B cell (primary cell): ENCODE measurements at regions not wholly inside any gene's neighbourhood (a gene's known extent, or its start where the extent isn't known, plus 50 kb on each side); places are given as distances from the start of the nearest gene placed in this dataset.

Experiments used
- ATAC-seq: fragments of 200-7000 bp; cut with Tn5 transposase; one replicate; pipeline ENCODE4 v1.10.0; 2021; ENCODE audit warnings: low read depth, mild to moderate bottlenecking, moderate number of reproducible peaks, moderate library complexity
- CTCF ChIA-PET: fragments of 350-600 bp; sonication (Branson Sonifier 250); formaldehyde crosslinking; loops from one replicate; lab custom pipeline; 2021; ENCODE audit warnings: antibody characterized with exemption, inconsistent platforms; lab: Charles Lee
- POLR2A ChIA-PET: fragments of 350-600 bp; sonication (Branson Sonifier 250); formaldehyde crosslinking; loops from one replicate; lab custom pipeline; 2021; ENCODE audit warnings: antibody characterized with exemption; lab: Charles Lee
- DNase-seq: peaks from one replicate; pipeline ENCODE4 v3.0.0; 2013
- H2AFZ ChIP-seq: 2 replicates; pipeline ENCODE4 v1.6.1; 2012; ENCODE audit warnings: mild to moderate bottlenecking, low read depth, low read length; ENCODE audit not compliant: insufficient read depth, poor library complexity, severe bottlenecking
- H3K27ac ChIP-seq, 2 donors: 1 replicate in 1 of 2; 2 replicates in 1 of 2; pipeline ENCODE4 v1.5.1; 2012 to 2013; ENCODE audit warnings: low read length in 2 of 2, mild to moderate bottlenecking in 2 of 2, moderate library complexity in 1 of 2
- H3K27me3 ChIP-seq, 4 experiments: fragments of 200-600 bp in 1 of 4; sonication (generic) in 1 of 4; replicated peaks in 1 of 4; 1 replicate in 2 of 4; 2 replicates in 2 of 4; pipeline versions ENCODE4 v1.6.1 to v1.7.0; 2013 to 2016; ENCODE audit warnings: low read length in 3 of 4, mild to moderate bottlenecking in 2 of 4, mixed read lengths in 1 of 4, moderate library complexity in 1 of 4; ENCODE audit not compliant: insufficient read depth in 4 of 4, control insufficient read depth in 3 of 4; ENCODE audit errors: control extremely low read depth in 1 of 4
- H3K36me3 ChIP-seq, 2 experiments: replicated peaks in 1 of 2; 1 replicate in 1 of 2; 2 replicates in 1 of 2; pipeline versions ENCODE4 v1.6.1 to v1.7.1; 2013; ENCODE audit warnings: low read length in 1 of 2; ENCODE audit not compliant: insufficient read depth in 2 of 2, control insufficient read depth in 1 of 2; ENCODE audit errors: control extremely low read depth in 1 of 2, extremely low read depth in 1 of 2
- H3K4me1 ChIP-seq, 2 donors: fragments of 200-600 bp in 1 of 2; sonication (generic) in 1 of 2; 1 replicate in 1 of 2; 2 replicates in 1 of 2; pipeline versions ENCODE4 v1.5.1 to v1.6.1; 2013 to 2017; ENCODE audit warnings: low read length in 2 of 2; ENCODE audit not compliant: control insufficient read depth in 2 of 2, insufficient read depth in 2 of 2
- H3K4me2 ChIP-seq: replicated peaks from 2 replicates; pipeline ENCODE3; 2012; ENCODE audit warnings: mild to moderate bottlenecking, low read depth, low read length; ENCODE audit not compliant: poor library complexity, severe bottlenecking
- H3K4me3 ChIP-seq, 5 experiments: fragments of 200-600 bp in 1 of 5; sonication (generic) in 1 of 5; 1 replicate in 3 of 5; 2 replicates in 2 of 5; pipeline versions ENCODE4 v1.5.1 to v1.7.0; 2011 to 2016; ENCODE audit warnings: low read length in 4 of 5, mild to moderate bottlenecking in 4 of 5, low read depth in 2 of 5, control low read depth in 1 of 5, moderate library complexity in 1 of 5; ENCODE audit not compliant: insufficient read depth in 1 of 5; ENCODE audit errors: control extremely low read depth in 1 of 5, extremely low read depth in 1 of 5
- H3K79me2 ChIP-seq: fragments of 200-600 bp; sonication (generic); one replicate; pipeline ENCODE4 v1.6.0; 2016; ENCODE audit warnings: low read length; ENCODE audit not compliant: control insufficient read depth, insufficient read depth
- H3K9ac ChIP-seq: fragments of 200-600 bp; sonication (generic); 2 replicates; pipeline ENCODE4 v1.6.1; 2017; ENCODE audit warnings: mild to moderate bottlenecking, low read length, moderate library complexity
- H3K9me3 ChIP-seq, 3 donors: one replicate each; pipeline versions ENCODE4 v1.6.1 to v1.7.1; 2013; ENCODE audit warnings: low read length in 2 of 3; ENCODE audit not compliant: control insufficient read depth in 2 of 3, insufficient read depth in 1 of 3; ENCODE audit errors: control extremely low read depth in 1 of 3
- H4K20me1 ChIP-seq: 2 replicates; pipeline ENCODE4 v1.6.0; 2012; ENCODE audit warnings: mild to moderate bottlenecking, low read length; ENCODE audit not compliant: insufficient read depth, control insufficient read depth, poor library complexity, severe bottlenecking
- H3K27ac Mint-ChIP-seq: one replicate; pipeline ENCODE4 v1.8.0; 2021; ENCODE audit warnings: mixed read lengths
- H3K27me3 Mint-ChIP-seq: one replicate; pipeline ENCODE4 v1.8.0; 2021; ENCODE audit warnings: mixed read lengths
- H3K4me1 Mint-ChIP-seq: one replicate; pipeline ENCODE4 v1.8.0; 2021; ENCODE audit warnings: mixed read lengths
- H3K4me3 Mint-ChIP-seq: one replicate; pipeline ENCODE4 v1.8.0; 2021; ENCODE audit warnings: mixed read lengths
- H3K9me3 Mint-ChIP-seq: one replicate; pipeline ENCODE4 v1.8.0; 2022; ENCODE audit warnings: mixed read lengths; ENCODE audit not compliant: insufficient read depth
- EZH2 ChIP-seq: IDR thresholded peaks from 2 replicates; pipeline ENCODE4 v1.6.1; 2012; ENCODE audit warnings: borderline replicate concordance, low read depth, mild to moderate bottlenecking, moderate library complexity, low read length; ENCODE audit not compliant: insufficient read depth, poor library complexity, severe bottlenecking
- WGBS: methylation state at CpG from one replicate; pipeline ENCODE4 v1.1.5; 2013; ENCODE audit warnings: missing lambda C conversion rate; ENCODE audit not compliant: insufficient coverage; 5-methylcytosine and 5-hydroxymethylcytosine counted together
- intact Hi-C: fragments of 100-400 bp; cut with micrococcal nuclease; formaldehyde crosslinking; loops from one replicate; pipeline ENCODE4 v1.10.0; 2022
- TF ChIP-seq, protein P1 (sequence below): fragments of 200-600 bp; IDR thresholded peaks from one replicate; pipeline ENCODE4 v1.8.0; 2022; ENCODE audit warnings: antibody characterized with exemption, mild to moderate bottlenecking

GRCh38 chr2:83273322-83273721 is 1185.8 kb downstream of the SUCLG1 start:
- no peaks in the 10 kb centered on the region for H3K9me3 ChIP-seq
- no peak overlapping the region for H3K9ac ChIP-seq
- H3K4me2 ChIP-seq, result no peak overlapping the region
- no peaks in the 10 kb centered on the region for H4K20me1 ChIP-seq
- H3K4me1 ChIP-seq, result no peaks in the 10 kb centered on the region
- H3K27ac ChIP-seq, result no peak overlapping the region
- POLR2A ChIA-PET, result no interaction called here
- H3K79me2 ChIP-seq, result no peaks in the 10 kb centered on the region
- no peaks in the 10 kb centered on the region for H3K4me1 Mint-ChIP-seq
- DNase-seq (no peak), ATAC-seq (no peak)
- intact Hi-C loops, result no loop called here
- H3K36me3 ChIP-seq, result no peaks in the 10 kb centered on the region
- no peak overlapping the region for H3K27ac Mint-ChIP-seq
- H3K4me3 ChIP-seq, result no peak overlapping the region
- CTCF ChIA-PET, result no interaction called here
- no peak overlapping the region for H3K4me3 Mint-ChIP-seq
- H3K27me3 ChIP-seq, result no peaks in the 10 kb centered on the region
- no peak for TF ChIP-seq EZH2
- TF ChIP-seq, protein P1, sequence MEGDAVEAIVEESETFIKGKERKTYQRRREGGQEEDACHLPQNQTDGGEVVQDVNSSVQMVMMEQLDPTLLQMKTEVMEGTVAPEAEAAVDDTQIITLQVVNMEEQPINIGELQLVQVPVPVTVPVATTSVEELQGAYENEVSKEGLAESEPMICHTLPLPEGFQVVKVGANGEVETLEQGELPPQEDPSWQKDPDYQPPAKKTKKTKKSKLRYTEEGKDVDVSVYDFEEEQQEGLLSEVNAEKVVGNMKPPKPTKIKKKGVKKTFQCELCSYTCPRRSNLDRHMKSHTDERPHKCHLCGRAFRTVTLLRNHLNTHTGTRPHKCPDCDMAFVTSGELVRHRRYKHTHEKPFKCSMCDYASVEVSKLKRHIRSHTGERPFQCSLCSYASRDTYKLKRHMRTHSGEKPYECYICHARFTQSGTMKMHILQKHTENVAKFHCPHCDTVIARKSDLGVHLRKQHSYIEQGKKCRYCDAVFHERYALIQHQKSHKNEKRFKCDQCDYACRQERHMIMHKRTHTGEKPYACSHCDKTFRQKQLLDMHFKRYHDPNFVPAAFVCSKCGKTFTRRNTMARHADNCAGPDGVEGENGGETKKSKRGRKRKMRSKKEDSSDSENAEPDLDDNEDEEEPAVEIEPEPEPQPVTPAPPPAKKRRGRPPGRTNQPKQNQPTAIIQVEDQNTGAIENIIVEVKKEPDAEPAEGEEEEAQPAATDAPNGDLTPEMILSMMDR, result no peak
- H3K27me3 Mint-ChIP-seq, result no peaks in the 10 kb centered on the region
- no peak overlapping the region for H2AFZ ChIP-seq
- H3K9me3 Mint-ChIP-seq, result no peaks in the 10 kb centered on the region

DNA sequence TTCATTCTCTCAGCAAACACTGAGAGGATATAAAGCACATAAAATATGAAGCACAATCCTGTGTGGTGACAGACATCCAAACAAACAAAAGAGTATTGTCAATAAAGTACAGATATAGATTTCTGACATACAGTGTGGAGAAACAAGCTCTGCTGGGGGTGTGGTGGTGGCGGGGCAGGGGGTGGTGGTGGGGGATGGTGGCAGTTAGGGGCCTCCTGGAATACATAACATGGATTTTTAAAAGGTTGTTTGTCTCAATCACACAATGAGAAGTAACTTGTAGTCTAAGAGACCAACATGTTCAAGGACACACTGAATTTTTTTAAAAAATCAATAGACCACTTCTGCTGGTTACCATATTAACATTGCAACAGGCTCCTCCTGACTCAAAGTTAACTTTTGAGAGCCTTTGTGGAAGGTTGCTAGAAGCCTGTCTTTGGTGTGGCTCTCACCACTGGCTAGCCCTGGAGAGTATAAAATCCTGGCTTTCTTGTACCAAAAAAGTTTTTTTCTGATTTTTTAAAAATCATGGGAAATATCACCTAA is 1197.4 kb downstream of the SUCLG1 start:
- no CpG with 5 or more reads among the region's 1 CpG for WGBS
- H3K4me2 ChIP-seq, result no peak overlapping the region
- H3K9ac ChIP-seq, result no peak overlapping the region
- no peak overlapping the region for H2AFZ ChIP-seq
- no peaks in the 10 kb centered on the region for H3K4me1 Mint-ChIP-seq
- DNase-seq (no peak), ATAC-seq (no peak)
- no peak overlapping the region for H3K27ac ChIP-seq
- H3K27me3 ChIP-seq, result no peaks in the 10 kb centered on the region
- no peaks in the 10 kb centered on the region for H3K36me3 ChIP-seq
- no peak overlapping the region for H3K4me3 Mint-ChIP-seq
- H3K79me2 ChIP-seq, result no peaks in the 10 kb centered on the region
- CTCF ChIA-PET, result no interaction called here
- POLR2A ChIA-PET, result no interaction called here
- intact Hi-C loops, result no loop called here
- no peaks in the 10 kb centered on the region for H3K9me3 ChIP-seq
- H3K4me1 ChIP-seq, result no peaks in the 10 kb centered on the region
- no peak overlapping the region for H3K27ac Mint-ChIP-seq
- peaks cover 5% of the 10 kb centered on the region for H3K9me3 Mint-ChIP-seq
- H4K20me1 ChIP-seq, result no peaks in the 10 kb centered on the region
- H3K27me3 Mint-ChIP-seq, result no peaks in the 10 kb centered on the region
- TF ChIP-seq, protein P1, result no peak
- no peak for TF ChIP-seq EZH2
- no peak overlapping the region for H3K4me3 ChIP-seq
